PC-3 (cell line): ENCODE measurements at regions not wholly inside any gene's neighbourhood (a gene's known extent, or its start where the extent isn't known, plus 50 kb on each side); places are given as distances from the start of the nearest gene placed in this dataset.

Source experiments
- ATAC-seq: fragments of 200-7000 bp; cut with Tn5 transposase; 2 replicates; pipeline ENCODE4 v1.9.1; 2020; ENCODE audit warnings: mild to moderate bottlenecking, moderate library complexity
- BruUV-seq: library from RNA; stranded (reverse); fragments of 400-500 nt; replicated peaks from 2 replicates; lab custom pipeline; 2021; lab: Mats Ljungman, UMichigan
- CTCF ChIA-PET: fragments of 300-600 bp; sonication (Branson Sonifier 250); formaldehyde crosslinking; loops from one replicate; lab custom pipeline; 2022; ENCODE audit warnings: antibody characterized with exemption; lab: Charles Lee
- POLR2A ChIA-PET: fragments of 300-600 bp; sonication (Branson Sonifier 250); formaldehyde crosslinking; loops from one replicate; lab custom pipeline; 2022; ENCODE audit warnings: antibody characterized with exemption; ENCODE audit not compliant: unreplicated experiment; lab: Charles Lee
- DNase-seq: peaks from one replicate; pipeline ENCODE4 v3.0.0-alpha.2; 2015
- H2AFZ ChIP-seq: fragments of 300-600 bp; sonication (generic); 2 replicates; pipeline ENCODE4 v1.6.0; 2016; ENCODE audit warnings: antibody characterized with exemption, low read length
- H3F3A ChIP-seq: fragments of 300-600 bp; sonication (generic); one replicate; pipeline ENCODE4 v1.6.0; 2017; ENCODE audit warnings: antibody characterized with exemption, low read length, control low read depth, mild to moderate bottlenecking; ENCODE audit not compliant: unreplicated experiment
- H3K27ac ChIP-seq: fragments of 300-600 bp; sonication (generic); 2 replicates; pipeline ENCODE4 v1.5.1; 2016; ENCODE audit warnings: mild to moderate bottlenecking, low read length
- H3K27me3 ChIP-seq: fragments of 300-600 bp; sonication (generic); 2 replicates; pipeline ENCODE4 v1.6.1; 2016; ENCODE audit warnings: low read length, mixed read lengths
- H3K36me3 ChIP-seq: fragments of 300-600 bp; sonication (generic); 2 replicates; pipeline ENCODE4 v1.6.1; 2016; ENCODE audit warnings: low read depth, mixed run types, low read length, mixed read lengths
- H3K4me1 ChIP-seq: fragments of 300-600 bp; sonication (generic); 2 replicates; pipeline ENCODE4 v1.5.1; 2016; ENCODE audit warnings: low read length; ENCODE audit not compliant: insufficient read depth
- H3K4me2 ChIP-seq: fragments of 300-600 bp; sonication (generic); 2 replicates; pipeline ENCODE4 v1.6.0; 2016; ENCODE audit warnings: low read length
- H3K4me3 ChIP-seq: fragments of 300-600 bp; sonication (generic); 2 replicates; pipeline ENCODE4 v1.5.1; 2016; ENCODE audit warnings: mild to moderate bottlenecking, low read length, mixed read lengths
- H3K79me2 ChIP-seq: fragments of 300-600 bp; sonication (generic); 2 replicates; pipeline ENCODE4 v1.6.1; 2017; ENCODE audit warnings: low read length, mixed read lengths
- H3K9ac ChIP-seq: fragments of 300-600 bp; sonication (generic); 2 replicates; pipeline ENCODE4 v1.6.0; 2016; ENCODE audit warnings: mild to moderate bottlenecking, low read length
- H3K9me2 ChIP-seq: fragments of 300-600 bp; sonication (generic); replicated peaks from 2 replicates; pipeline ENCODE4 v1.6.1; 2016; ENCODE audit warnings: mixed run types, low read length, mixed read lengths
- H3K9me3 ChIP-seq: fragments of 300-600 bp; sonication (generic); 2 replicates; pipeline ENCODE4 v1.6.1; 2016; ENCODE audit warnings: low read length, mixed read lengths
- H4K20me1 ChIP-seq: fragments of 300-600 bp; sonication (generic); 2 replicates; pipeline ENCODE4 v1.6.1; 2016; ENCODE audit warnings: low read length, mixed read lengths
- EZH2 ChIP-seq: fragments of 300-600 bp; sonication (generic); IDR thresholded peaks from one replicate; pipeline ENCODE4 v1.6.1; 2017; ENCODE audit warnings: antibody characterized with exemption, mild to moderate bottlenecking, low read length; ENCODE audit not compliant: unreplicated experiment
- EZH2phosphoT487 ChIP-seq: fragments of 300-600 bp; sonication (generic); IDR thresholded peaks from 2 replicates; pipeline ENCODE4 v1.6.1; 2018; ENCODE audit warnings: mild to moderate bottlenecking, antibody characterized with exemption, low read length, borderline replicate concordance
- intact Hi-C: fragments of 100-400 bp; cut with micrococcal nuclease; formaldehyde crosslinking; loops from 2 replicates; pipeline ENCODE4 v1.9.0; 2023
- TF ChIP-seq, protein P1 (sequence below): fragments of 300-600 bp; sonication (generic); conservative IDR thresholded peaks from 2 replicates; pipeline ENCODE4 v1.5.1; 2017; ENCODE audit warnings: antibody characterized with exemption, low read depth, mild to moderate bottlenecking, low read length

DNA sequence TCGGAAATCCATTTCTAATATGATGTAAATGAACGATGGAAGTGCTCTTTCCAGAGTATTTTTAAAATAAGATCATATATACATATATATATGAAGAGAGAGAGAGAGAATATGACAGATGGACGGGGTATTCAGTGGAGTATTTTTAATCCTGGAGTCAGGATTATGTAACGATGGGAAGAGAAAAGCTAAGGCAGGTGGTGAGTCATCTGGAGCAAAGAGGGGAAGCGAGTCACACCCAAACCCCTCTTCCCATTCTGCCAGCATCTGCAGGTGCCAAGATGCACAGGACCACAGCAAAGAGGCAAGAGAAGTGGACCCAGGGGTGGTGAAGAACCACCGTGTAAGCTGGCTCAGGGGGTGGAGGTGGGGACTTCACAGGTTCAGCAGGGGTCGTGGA lies 102.7 kb upstream of the GRIK3 start:
- no peaks in the 10 kb centered on the region for H4K20me1 ChIP-seq
- POLR2A ChIA-PET: no interaction called here
- H3K36me3 ChIP-seq: no peaks in the 10 kb centered on the region
- no peaks in the 10 kb centered on the region for H3K9me3 ChIP-seq
- intact Hi-C loops: no loop called here
- DNase-seq (no peak), ATAC-seq (no peak)
- H3K27ac ChIP-seq: no peak overlapping the region
- TF ChIP-seq EZH2phosphoT487 (no peak), EZH2 (no peak)
- TF ChIP-seq, protein P1, sequence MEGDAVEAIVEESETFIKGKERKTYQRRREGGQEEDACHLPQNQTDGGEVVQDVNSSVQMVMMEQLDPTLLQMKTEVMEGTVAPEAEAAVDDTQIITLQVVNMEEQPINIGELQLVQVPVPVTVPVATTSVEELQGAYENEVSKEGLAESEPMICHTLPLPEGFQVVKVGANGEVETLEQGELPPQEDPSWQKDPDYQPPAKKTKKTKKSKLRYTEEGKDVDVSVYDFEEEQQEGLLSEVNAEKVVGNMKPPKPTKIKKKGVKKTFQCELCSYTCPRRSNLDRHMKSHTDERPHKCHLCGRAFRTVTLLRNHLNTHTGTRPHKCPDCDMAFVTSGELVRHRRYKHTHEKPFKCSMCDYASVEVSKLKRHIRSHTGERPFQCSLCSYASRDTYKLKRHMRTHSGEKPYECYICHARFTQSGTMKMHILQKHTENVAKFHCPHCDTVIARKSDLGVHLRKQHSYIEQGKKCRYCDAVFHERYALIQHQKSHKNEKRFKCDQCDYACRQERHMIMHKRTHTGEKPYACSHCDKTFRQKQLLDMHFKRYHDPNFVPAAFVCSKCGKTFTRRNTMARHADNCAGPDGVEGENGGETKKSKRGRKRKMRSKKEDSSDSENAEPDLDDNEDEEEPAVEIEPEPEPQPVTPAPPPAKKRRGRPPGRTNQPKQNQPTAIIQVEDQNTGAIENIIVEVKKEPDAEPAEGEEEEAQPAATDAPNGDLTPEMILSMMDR: no peak
- no TSS peak for BruUV-seq
- H3K4me1 ChIP-seq: no peaks in the 10 kb centered on the region
- no peak overlapping the region for H3K4me2 ChIP-seq
- no peaks in the 10 kb centered on the region for H3F3A ChIP-seq
- H3K79me2 ChIP-seq: no peaks in the 10 kb centered on the region
- peaks cover 27% of the 10 kb centered on the region for H3K27me3 ChIP-seq
- H2AFZ ChIP-seq: no peak overlapping the region
- CTCF ChIA-PET: no interaction called here
- H3K9me2 ChIP-seq: no peaks in the 10 kb centered on the region
- no peak overlapping the region for H3K9ac ChIP-seq
- no peak overlapping the region for H3K4me3 ChIP-seq

DNA sequence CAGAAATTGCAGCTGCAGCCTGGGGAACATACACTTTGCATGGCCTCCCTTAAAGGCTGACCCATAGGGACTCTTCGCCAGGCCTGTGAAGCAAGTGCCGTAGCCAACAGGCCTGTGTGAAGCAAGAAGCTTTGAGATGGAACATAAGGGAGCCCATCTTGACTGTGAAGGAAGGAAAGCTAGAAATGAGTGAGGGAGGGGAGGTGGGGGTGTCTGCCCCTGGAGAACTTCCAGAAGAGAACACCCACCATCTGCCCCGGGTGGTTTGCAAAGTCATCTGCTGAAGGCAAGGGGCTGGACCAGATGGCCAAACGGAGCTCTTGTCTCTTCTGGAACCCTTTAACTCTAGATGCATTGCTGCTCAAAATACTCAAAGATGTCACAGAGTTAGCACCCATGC lies 103.3 kb upstream of the GRIK3 start:
- Histone ChIP-seq H3K4me1 (no peaks in the 10 kb centered on the region), H4K20me1 (no peaks in the 10 kb centered on the region), H3K79me2 (no peaks in the 10 kb centered on the region), H3K4me2 (no peak overlapping the region), H3K4me3 (no peak overlapping the region), H3K27ac (no peak overlapping the region), H3K9ac (no peak overlapping the region), H3K27me3 (peaks cover 27% of the 10 kb centered on the region), H3K9me2 (no peaks in the 10 kb centered on the region), H2AFZ (no peak overlapping the region), H3K9me3 (no peaks in the 10 kb centered on the region), H3F3A (no peaks in the 10 kb centered on the region), H3K36me3 (no peaks in the 10 kb centered on the region)
- intact Hi-C loops: no loop called here
- no peak for ATAC-seq
- no peak for TF ChIP-seq EZH2phosphoT487
- TF ChIP-seq, protein P1: no peak
- no peak for TF ChIP-seq EZH2
- no TSS peak for BruUV-seq
- ChIA-PET POLR2A (no interaction called here), CTCF (no interaction called here)
- no peak for DNase-seq

DNA sequence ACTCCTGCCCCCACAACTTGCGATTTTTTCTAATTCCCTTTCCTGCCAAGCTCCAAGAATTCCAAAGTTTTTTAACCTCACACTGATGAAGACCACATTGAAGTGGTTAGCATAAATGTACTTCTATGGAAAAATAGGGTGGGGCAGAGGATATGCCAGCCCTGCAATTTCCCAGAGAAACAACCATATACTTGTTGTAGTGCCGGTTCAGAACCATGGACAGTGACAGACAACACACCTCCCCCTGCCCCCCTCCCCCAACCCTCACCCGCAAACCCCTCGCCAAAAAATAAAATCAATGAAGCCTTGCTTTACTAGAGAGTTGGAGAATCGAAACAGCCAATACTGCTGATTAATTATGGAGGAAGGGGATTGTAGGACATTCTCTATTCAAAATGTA lies 109.5 kb upstream of the GRIK3 start:
- no peaks in the 10 kb centered on the region for H3K36me3 ChIP-seq
- no peak overlapping the region for H2AFZ ChIP-seq
- BruUV-seq: no TSS peak
- H3K9me2 ChIP-seq: no peaks in the 10 kb centered on the region
- ATAC-seq (no peak), DNase-seq (no peak)
- H3F3A ChIP-seq: no peaks in the 10 kb centered on the region
- no peak overlapping the region for H3K4me2 ChIP-seq
- H3K4me1 ChIP-seq: no peaks in the 10 kb centered on the region
- intact Hi-C loops: no loop called here
- TF ChIP-seq, protein P1: no peak
- TF ChIP-seq EZH2phosphoT487 (no peak), EZH2 (no peak)
- no peaks in the 10 kb centered on the region for H3K27me3 ChIP-seq
- H4K20me1 ChIP-seq: no peaks in the 10 kb centered on the region
- H3K9me3 ChIP-seq: no peaks in the 10 kb centered on the region
- ChIA-PET CTCF (no interaction called here), POLR2A (no interaction called here)
- H3K4me3 ChIP-seq: no peak overlapping the region
- no peak overlapping the region for H3K27ac ChIP-seq
- H3K9ac ChIP-seq: no peak overlapping the region
- no peaks in the 10 kb centered on the region for H3K79me2 ChIP-seq
